HG03060 (cell line): ENCODE measurements at regions not wholly inside any gene's neighbourhood (a gene's known extent, or its start where the extent isn't known, plus 50 kb on each side); places are given as distances from the start of the nearest gene placed in this dataset.

Source experiments
- ATAC-seq: cut with Tn5 transposase; IDR thresholded peaks from one replicate; pipeline ENCODE4 v1.9.1; 2021; ENCODE audit warnings: low read depth, moderate number of reproducible peaks; ENCODE audit not compliant: unreplicated experiment

DNA sequence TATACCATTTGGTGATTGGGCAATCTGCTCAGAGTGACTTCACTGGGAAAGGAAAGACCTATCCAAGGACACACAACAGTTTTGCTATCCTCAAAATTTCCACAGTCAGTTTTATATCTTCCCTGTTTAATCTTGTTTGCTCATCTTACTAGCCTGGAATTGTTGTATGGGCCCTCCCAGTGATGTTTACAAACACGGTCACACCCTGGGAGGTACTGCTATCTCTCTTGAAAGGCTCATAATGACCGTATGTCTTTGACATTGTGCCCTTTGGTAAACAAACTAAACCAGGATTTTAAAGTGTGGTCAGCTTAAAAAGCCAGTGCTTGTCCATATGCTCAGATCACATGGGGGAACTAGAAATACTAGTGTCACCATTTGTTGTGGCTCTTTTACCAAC, 277.0 kb downstream of the CDH2 start:
- no peak for ATAC-seq

- no peak for ATAC-seq
These were observed 282.2 kb downstream of the CDH2 start for GRCh38 chr18:27894746-27895145.

- ATAC-seq: no peak
These were observed 289.0 kb downstream of the CDH2 start for GRCh38 chr18:27887711-27888495.

DNA sequence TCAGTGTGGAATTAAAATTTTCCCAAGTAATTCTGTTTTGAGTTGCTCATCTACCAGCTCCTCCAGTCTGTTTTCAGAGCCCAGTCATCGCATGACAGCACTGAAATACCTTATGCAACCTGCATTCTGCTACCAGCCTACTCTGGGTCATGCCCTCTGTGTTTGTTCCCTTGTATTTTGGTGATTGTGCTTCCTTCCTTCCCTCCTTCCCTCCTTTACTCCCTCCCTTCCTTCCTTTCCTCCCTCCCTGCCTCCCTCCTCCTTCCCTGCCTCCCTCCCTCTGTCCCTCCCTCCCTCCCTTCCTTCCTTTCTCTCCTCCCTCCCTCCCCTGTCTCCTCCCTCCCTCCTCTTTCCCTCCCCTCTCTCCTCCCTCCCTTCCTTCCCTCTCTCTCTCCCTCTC, 289.6 kb downstream of the CDH2 start:
- ATAC-seq: no peak

GRCh38 chr18:27879540-27879939, 297.4 kb downstream of the CDH2 start:
- no peak for ATAC-seq

- ATAC-seq: no peak
These were observed 305.2 kb downstream of the CDH2 start for GRCh38 chr18:27871726-27872125.

DNA sequence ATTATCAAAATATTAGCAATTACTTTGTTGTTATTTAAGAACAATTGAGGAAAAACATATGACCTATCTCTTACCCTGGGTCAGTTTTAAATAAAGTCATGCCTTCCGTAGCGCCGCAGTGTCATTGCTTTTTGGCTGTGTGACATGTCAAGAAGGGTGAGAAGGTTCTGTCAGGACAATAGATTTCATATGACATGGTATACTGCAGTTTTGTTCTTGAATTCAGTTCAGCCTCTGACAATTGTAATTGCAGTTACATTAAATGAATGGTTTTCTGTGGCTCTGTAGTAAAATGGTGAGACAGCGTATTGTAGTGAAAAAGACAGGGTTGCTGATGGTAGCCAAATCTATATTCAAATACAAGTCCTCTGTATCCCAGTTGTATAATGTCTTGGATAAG, 307.2 kb downstream of the CDH2 start:
- ATAC-seq: no peak

- no peak for ATAC-seq
These were observed 311.5 kb downstream of the CDH2 start for GRCh38 chr18:27865431-27865830.

GRCh38 chr18:27863780-27864430, 313.0 kb downstream of the CDH2 start:
- ATAC-seq: no peak

DNA sequence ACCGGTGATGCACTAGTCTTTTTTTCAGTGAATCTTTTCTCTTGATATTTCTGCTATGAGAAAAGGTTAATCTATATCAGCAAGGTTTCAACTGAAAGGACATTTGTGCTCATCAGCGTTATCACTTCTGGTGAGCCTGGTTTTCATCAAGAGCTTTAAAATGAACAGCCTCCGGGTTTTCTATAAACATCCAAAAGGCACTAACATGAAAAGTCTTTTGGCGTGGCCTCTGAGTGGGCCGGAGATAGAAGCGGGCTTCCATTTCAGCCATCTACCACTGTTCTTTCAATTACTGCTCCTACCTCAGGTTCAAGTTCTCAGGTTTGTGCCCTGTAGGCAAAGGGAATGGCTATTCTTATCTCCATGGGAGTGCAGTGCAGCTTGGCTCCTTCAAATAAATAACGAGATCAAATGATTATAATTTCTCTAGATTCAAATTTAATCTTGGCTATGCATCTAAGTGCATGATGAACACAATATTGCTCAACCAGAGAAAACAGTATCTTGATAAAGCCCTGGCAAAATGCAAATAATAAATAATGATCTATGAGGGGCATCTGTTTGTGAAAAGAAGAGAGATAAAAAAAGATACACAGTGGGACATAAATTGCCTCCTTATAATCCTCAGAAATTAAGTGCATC, 314.8 kb downstream of the CDH2 start:
- ATAC-seq: no peak

DNA sequence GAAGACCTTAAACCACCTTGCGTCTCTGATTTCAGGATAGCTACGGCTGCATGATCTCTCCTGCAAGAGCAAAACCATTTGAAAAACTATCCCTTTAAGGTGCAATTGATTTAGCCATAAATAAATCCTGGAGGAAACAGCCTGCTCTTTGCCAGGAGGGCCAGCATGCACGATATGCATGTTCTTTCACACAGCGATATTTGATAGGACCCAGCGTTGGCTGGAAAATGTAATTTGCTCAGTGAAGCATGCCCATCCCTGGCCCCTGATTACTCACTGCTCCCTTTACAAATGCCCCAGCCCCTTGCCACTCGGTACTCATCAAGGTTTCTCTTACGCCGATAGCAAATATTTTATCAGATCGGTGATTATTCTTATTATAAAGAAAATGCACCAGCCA, 315.4 kb downstream of the CDH2 start:
- ATAC-seq: no peak

DNA sequence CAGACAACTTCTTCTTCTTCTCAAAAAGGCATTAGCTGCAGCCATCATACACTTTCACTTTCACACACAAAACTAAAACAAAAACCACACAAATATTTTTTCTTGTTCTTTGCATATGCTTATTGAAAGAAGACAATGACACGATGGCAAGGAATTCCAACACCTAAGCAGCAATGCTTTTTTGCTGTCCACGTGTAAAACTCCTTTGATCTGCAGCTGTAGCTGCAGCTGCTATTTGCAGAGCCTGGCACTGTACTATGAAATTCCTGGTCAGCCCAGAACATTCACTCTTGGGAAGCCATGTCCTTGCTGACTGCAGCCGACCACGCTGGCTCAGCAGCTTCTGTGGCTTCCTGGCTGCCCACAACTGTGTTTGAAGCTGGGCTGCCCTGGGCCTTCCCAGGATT, 316.2 kb downstream of the CDH2 start:
- ATAC-seq: peak; percentile 70

DNA sequence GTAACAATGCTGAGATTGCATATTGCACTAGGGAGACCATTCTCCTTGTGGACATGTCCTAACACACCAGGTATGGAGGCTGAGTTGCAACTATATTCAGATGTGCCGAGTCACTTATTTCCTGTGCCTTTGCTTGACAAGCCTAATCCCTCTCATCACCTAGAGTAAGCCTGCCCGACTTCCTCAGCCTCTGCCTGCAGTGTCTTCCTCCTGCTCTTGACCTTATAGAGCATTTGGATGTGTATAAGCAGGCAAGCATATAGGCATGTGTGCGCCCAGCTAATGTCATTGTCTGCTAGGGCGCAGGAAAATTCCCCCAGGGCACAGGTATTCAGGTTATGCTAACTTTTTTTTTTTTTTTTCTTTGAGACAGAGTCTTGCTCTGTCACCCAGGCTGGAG, 316.9 kb downstream of the CDH2 start:
- ATAC-seq: no peak

DNA sequence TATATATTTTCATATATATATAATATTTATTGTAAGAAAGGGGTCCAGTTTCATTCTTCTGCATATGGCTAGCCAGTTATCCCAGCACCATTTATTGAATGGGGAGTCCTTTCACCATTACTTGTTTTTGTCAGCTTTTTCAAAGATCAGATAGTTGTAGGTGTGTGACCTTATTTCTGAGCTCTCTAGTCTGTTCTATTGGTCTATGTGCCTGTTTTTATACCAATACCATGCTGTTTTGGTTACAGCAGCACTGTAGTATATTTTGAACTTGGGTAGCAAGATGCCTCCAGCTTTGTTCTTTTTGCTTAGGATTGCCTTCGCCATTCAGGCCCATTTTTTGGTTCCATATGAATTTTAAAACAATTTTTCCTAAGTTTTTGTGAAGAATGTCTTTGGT, 320.1 kb downstream of the CDH2 start:
- ATAC-seq: no peak

- ATAC-seq: no peak
These were observed 321.4 kb downstream of the CDH2 start for GRCh38 chr18:27855486-27855885.

GRCh38 chr18:27854631-27855030, 322.3 kb downstream of the CDH2 start:
- no peak for ATAC-seq

DNA sequence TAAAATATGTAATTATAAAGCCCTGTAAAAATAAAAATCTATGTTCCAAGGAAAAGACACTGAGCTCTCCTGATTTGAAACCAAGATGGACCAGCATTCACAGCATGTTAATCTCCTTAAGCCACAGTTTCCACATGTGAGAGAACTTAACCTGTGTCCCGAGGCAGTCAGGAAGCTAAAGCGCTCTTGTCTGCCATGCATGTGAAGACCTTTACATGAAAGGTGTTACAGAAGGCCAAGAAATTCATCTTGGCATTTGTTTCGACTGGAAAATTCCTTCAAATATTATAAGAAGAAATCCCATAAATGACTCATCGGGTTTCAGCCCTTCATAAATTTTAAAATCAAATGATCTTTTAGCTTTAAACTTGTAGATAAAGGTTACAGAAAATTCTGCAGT, 328.6 kb downstream of the CDH2 start:
- ATAC-seq: no peak

- ATAC-seq: no peak
These were observed 329.5 kb downstream of the CDH2 start for GRCh38 chr18:27847412-27847811.

GRCh38 chr18:27845897-27846296, 331.0 kb downstream of the CDH2 start:
- no peak for ATAC-seq

DNA sequence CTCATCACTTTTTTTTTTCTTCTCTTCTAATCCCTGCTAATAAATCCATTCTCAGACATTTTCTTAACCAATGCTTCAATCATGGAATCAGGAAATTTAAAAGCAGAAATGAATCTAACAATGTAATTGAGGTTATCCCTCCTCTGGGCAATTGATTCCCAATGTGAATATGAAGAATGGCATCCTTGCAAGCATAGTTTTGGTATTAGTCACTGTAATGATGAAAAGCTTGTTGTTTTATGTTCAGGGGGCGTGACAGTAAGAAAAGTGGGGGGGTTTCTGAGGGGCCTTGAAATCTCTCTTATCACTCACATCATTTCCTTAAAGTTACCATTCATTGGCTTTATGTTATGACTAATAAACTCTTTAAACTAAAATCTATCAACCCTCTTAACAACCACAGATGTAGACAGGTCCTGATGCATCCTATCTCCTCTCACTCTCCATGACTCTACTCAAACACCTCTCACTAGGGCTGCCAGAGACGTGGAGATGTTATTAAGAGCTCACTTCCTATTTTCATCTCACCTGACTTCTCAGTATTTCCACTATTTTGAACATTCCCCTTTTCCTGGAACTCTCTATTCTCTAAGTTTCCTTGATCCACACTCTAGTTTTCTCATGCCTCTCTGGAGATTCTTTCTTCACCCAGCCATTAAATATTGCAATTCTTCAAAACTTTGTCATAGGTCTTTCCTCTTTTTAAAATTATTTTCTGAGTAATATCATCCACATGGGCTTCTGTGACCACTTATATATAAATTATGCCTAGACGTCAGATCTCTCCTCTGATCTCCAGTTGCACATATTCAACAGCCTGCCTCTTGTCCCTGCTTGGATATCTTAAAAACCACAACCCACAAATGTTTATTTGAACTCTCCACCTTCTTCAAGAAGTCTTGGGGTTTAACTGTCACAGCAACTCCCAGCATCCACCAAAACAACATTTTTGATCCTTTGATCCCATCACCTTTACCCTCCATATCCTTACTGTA, 332.9 kb downstream of the CDH2 start:
- no peak for ATAC-seq

DNA sequence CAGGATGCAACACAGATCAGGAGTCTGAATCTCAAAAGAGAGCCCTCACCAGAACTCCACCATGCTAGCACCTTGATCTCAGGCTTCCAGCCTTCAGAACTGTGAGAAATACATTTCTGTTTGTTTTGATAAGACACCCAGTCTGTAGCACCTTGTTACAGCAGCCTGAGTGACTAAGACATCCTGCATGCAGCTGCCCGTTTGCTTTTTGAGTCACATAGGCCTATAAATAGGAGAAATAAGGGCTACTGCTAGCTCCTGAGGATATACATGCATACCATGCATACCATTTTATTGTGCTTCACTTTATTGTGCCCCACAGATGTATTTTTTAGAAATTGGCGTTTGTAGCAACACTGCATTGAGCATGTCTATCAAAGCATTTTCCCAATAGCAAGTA, 337.8 kb downstream of the CDH2 start:
- ATAC-seq: no peak
